GM12891 (cell line): ENCODE measurements at regions not wholly inside any gene's neighbourhood (a gene's known extent, or its start where the extent isn't known, plus 50 kb on each side); places are given as distances from the start of the nearest gene placed in this dataset.

Experiments used
- POLR2A ChIP-seq: IDR thresholded peaks from 2 replicates; pipeline ENCODE4 v1.6.1; 2011; ENCODE audit warnings: low read depth, low read length, control low read depth
- POLR2AphosphoS5 ChIP-seq: IDR thresholded peaks from 2 replicates; pipeline ENCODE4 v1.6.1; 2011; ENCODE audit warnings: low read depth, low read length, control low read depth
- SPI1 ChIP-seq: IDR thresholded peaks from 2 replicates; pipeline ENCODE4 v1.6.1; 2011; ENCODE audit warnings: low read depth, low read length, control low read depth

- TF ChIP-seq POLR2A (no peak), POLR2AphosphoS5 (no peak), SPI1 (no peak)
Observed at GRCh38 chr5:155625897-155626543, 612.5 kb downstream of the KIF4B start.
